NCI-H2171 treated with DMSO at 0.1 percent for 48 hours (cell line): ENCODE measurements at regions not wholly inside any gene's neighbourhood (a gene's known extent, or its start where the extent isn't known, plus 50 kb on each side); places are given as distances from the start of the nearest gene placed in this dataset.
A peak's percentile ranks its signal among the peaks of the same experiment; 100 is the strongest.

Experiments used
- DNase-seq: peaks from one replicate; lab custom pipeline; 2025; lab: John Stamatoyannopoulos, UW

GRCh38 chr4:106677213-106677612 lies 308.6 kb upstream of the GIMD1 start:
- DNase-seq, result no peak

DNA sequence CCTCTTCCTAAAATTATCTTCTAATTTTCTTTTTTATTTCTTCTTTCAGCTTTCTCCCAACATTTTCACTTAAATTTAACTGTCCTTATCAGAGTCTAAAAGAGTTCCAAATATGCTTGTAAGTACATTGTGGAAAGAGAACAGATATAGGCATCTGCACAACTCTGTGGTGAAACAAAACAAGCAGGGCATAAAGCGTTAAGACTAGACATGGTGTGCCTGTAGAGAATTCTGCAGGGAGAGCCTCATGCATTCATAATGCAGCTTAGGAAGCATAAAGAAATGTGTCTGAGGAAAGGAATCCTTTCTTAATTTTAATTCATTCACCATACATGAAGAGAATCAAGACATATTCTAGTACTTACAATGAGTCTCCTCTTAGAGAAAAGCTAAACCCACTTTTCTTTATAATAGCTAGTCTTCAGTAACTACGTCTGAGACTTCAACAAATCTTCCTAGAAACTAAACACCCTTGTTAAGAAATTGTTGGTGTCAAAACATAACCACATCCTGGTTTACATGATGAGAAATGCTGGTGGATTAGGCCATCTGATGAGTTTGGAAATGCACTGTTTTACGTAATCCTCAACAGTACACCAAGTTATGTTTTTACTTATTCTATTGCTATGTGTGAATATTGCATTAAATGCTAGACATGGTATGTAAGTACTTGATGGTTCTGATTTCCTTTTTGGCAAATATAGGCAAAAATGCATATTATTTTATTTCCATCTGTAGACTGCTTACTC lies 307.8 kb upstream of the GIMD1 start:
- DNase-seq, result no peak

GRCh38 chr4:106671716-106672115 lies 303.1 kb upstream of the GIMD1 start:
- no peak for DNase-seq

- DNase-seq, result no peak
These were observed 302.4 kb upstream of the GIMD1 start for GRCh38 chr4:106670976-106671375.

GRCh38 chr4:106659371-106659770 lies 290.8 kb upstream of the GIMD1 start:
- DNase-seq, result no peak

GRCh38 chr4:106652095-106652494 lies 283.5 kb upstream of the GIMD1 start:
- no peak for DNase-seq

DNA sequence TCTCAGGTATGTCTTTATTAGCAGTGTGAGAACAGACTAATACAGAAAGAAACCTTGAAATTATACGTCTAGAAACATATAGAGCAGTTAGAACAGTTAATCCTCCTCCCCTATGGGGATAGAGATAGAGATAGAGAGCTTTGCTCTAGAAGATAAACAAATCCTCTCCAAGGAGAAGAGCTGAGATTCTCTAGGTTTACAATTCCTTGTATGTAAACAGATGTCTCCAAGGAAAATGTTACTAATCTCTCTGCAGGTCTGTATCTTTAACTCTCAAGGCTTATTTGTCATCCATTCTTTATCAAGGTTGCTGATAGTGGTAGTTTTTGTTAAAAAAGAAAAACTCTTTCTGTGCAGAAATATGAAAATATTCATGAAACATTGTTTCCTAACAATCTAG lies 282.1 kb upstream of the GIMD1 start:
- no peak for DNase-seq

DNA sequence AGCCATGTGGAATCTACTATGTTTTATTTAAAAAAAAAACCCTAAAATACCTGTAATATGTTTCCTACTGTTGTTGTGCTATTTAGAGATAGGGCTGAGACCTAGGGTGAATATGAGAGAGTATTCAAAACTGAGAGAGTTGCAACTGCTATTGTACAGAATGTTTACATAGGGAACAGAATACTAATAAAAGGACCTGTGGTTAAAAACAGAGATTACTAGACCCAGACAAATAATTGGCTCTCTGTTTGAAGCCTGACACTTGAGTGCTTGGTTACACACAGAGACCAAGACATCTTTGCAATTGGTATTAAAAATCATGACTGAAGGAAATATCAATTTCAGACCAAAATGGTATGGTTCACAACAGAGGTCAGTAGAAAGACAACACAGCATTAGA lies 278.9 kb upstream of the GIMD1 start:
- DNase-seq, result no peak

GRCh38 chr4:106629268-106629625 lies 260.7 kb upstream of the GIMD1 start:
- no peak for DNase-seq

GRCh38 chr4:106628586-106629267 lies 260.1 kb upstream of the GIMD1 start:
- DNase-seq, result no peak

DNA sequence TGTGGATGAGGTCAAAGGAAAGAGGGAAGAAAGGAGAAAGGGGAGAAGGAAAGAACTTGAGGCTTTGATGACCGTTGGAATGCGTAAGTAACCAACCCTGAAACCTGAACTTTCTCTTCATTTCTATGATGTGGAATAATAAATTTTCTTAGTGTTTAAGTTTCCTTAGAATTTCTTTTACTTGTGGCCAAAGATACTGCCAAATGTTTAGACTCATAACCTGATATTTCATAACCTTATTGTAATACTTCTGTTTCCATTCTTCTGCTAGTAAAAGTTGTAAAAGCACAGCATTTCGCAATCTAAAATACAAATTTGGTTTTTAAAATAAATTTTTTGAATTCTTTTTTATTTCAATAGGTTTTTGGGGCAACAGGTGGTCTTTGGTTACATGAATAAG lies 258.5 kb upstream of the GIMD1 start:
- DNase-seq, result no peak

- DNase-seq, result no peak
These were observed 256.1 kb upstream of the GIMD1 start for GRCh38 chr4:106624671-106625070.

GRCh38 chr4:106618956-106619355 lies 250.4 kb upstream of the GIMD1 start:
- peak; percentile 0 for DNase-seq

DNA sequence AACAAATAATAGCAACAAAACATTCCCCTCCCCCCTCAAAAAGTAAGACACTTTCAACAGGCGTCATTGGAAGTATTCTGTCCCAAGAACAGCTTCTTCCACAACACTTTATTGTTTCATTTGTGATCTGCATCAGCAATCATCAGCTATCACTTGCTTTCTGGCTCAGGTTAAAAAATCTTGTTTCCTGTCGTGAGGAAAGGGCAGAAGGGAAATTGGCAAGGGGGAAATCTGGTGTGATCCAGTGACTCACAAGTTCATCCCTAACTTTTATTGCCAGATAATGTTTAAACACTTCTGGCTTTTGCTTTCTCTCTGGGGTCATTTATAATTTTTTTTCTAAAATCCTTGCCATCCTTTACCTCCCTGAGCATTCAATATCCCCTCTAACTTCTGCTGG lies 247.4 kb upstream of the GIMD1 start:
- no peak for DNase-seq

DNA sequence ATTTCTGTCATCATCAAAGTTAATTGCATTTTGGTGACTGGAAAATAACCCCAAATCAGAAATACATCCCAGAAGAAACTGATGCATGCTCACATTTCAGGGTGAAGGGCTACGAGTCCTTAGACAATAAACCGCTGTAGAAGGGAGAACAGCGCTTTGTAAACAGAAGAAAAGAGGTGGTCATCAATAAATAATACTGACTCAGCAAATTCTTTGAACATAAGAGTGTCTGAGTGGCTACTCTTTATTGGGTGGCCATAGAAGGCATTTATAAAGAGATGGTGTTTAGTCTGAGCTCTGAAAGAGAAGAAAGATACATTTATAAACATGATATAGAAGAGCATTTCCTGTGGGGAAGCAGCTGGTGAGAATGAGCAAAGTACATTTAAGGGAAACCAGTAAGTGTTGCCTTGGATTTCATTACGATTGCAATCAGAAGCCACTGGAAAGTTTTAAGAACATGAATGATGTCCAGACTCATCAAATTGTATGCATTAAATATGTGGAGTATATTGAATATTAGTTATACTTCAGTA lies 246.9 kb upstream of the GIMD1 start:
- no peak for DNase-seq

DNA sequence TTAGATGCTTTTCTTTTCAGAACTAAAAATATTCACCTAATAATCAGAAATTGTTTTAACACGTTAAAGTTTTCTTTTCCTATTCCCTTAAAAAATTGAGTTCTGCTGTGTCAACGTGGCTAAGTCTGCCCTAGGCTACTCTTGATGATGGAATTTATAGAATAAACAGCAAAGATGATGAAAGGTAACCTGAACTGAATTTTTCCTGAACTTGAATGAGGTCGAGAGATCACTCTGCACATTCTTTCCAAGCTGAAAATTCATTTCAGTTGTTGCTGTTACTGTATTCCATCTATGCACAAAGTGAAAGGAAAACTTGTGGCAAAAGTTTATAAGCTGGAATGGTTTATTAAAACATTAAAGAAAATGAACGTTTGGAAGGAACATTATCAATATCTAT lies 245.9 kb upstream of the GIMD1 start:
- DNase-seq, result no peak

DNA sequence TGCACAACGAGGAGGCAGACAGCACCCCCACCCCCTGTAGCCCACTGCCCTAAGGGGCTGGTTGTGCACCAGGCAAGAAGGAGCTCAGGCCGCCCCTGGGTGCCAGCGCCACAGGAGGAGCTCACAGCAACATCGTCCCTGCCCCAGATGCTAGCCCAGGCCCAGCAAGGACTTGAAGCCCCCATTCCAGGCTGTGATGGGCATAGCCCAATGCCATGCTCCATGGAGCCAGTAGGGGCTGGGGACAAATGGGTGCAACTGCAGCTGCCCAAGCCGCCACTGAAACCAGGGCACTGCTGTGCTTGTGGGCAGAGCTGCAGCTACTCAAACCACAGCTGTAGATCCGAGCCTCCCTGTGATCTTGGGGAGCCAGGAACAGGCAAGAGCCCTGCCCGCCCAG lies 241.3 kb upstream of the GIMD1 start:
- no peak for DNase-seq

- no peak for DNase-seq
These were observed 239.0 kb upstream of the GIMD1 start for GRCh38 chr4:106607558-106607957.

DNA sequence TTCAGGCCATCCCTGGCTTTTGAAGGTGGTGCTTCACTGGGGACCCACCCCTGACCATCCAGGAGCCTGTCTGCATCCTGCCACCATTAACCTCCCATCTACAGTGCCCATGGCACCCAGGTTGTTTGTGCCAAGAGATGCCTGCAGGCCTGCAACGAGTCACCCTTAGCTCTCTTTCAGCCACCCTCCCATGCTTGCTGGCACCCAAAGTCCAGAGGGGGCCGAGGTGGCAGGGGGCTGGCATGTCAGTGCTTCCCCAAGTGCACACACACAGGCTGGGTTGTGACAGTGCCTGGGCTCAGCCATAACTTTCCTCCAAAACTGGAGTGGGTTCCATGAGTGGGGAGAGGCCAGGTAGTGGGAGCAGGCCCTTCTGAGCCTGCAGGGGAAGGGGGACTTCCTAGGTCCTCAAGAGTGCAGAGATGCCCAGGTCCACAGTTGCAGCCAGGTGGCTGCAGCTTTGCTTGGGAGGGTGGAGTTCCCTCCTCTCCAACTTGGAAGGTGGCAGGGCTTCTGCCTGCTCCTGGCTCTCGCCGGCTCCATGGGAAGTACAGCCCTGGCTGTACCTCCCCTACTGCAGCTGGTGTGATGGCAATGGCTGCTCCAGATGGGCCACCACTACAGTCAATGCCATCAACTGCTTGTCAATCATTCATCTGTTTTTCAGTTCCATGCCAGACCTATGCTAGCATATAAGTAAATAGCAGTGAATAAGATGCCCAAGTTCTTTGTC lies 235.9 kb upstream of the GIMD1 start:
- DNase-seq, result no peak

DNA sequence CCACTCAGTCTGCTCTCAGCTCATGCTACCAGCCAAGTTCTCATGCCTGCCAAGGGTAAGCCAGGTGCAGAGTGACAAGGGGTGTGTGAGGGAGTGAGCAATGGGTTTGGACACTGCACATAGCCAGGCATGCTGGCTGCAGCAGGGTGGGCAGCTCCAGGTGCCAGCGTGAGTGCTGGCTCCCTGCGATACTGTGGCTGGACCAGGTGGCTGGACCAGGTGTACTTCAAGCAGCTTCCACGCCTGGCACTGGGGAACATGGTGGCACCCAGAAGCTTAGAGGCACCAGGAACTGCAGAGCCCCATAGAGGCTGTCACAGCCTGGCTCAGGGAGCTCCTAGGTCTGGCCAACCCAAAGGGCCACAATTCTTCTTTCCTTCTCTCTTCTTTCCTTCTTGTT lies 234.9 kb upstream of the GIMD1 start:
- no peak for DNase-seq

DNA sequence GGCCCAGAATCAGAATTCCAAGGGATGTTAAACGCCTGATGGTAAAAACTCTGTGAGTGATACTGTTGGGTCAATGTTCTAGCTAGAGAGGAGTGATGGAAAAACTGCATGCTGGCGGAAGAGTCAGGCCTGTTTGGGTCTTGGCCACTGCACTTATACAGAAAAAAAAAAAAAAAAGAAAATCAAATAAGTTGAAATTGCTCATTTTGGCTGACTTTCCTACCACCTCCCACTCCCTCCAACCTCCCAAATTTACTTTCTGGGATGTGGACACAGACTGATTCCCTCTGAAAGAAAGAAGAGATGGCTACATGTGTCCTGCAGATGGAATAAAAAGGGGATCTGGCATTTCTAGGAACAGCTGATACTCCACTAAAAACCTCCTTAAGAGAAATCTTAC lies 234.1 kb upstream of the GIMD1 start:
- no peak for DNase-seq

DNA sequence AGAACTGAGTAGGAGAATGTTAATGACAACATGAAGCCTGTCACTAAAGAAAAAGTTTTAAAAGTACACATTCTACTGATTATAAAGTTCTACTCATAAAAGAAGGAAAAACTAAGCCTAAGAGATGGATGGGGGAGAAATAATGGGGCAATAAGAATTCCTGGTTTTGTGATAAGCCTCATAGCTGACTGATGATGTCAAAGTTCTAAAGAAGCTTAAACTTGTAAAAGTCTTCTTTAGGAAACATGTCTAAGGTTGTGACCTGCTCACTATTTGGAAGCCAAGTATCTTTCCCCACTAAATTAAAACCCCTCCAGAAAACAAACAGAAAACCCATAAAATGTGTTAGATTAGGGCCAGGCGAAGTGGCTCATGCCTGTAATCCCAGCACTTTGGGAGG lies 232.9 kb upstream of the GIMD1 start:
- DNase-seq, result no peak

GRCh38 chr4:106595906-106596305 lies 227.3 kb upstream of the GIMD1 start:
- DNase-seq, result no peak
